ENCODE measurements at regions not wholly inside any gene's neighbourhood (a gene's known extent, or its start where the extent isn't known, plus 50 kb on each side); places are given as distances from the start of the nearest gene placed in this dataset.
A peak's percentile ranks its signal among the peaks of the same experiment; 100 is the strongest.

DNA sequence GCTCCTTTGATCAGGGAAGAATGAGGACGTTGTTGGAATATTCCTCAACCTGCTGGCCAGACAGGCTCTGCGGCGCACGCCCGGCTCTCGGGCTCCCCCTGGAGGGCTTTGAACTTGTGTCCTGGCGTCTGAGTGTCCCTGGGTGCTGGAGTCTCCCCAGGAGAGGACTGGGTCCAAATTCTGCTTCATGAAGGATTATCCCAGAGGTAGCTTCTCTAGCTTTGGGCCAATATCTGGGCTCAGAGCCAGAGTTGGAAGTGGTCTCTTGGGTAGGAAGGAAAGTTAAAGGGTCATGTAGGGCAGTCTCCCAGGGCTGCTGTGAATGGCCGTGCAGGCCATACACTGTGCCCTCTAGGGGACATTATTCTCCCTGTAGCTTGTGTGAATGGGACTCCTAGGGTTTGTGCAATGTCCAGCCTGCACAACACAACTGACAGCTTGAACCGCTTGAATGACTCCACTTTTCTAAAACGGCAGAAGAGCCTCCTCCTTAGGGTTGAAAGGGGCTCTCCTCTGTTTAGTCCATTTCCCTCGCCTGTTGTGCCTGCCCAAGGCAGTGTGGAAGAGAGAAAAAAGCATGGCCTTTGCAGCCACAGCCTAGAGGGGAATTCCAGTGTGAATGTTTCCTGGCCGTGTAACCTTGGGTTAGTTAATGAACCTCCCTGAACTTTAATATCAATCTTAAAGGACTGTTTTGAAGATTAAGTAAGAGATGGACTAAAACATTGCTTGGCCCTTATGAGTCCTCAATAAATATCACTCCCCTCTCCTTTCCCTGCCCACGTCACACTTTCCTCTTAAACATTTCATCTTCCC is 111.2 kb upstream of the THY1 start:
- intact Hi-C loops (cut with DNase I): no loop called here
- peak; percentile 84 to 88 for ATAC-seq

DNA sequence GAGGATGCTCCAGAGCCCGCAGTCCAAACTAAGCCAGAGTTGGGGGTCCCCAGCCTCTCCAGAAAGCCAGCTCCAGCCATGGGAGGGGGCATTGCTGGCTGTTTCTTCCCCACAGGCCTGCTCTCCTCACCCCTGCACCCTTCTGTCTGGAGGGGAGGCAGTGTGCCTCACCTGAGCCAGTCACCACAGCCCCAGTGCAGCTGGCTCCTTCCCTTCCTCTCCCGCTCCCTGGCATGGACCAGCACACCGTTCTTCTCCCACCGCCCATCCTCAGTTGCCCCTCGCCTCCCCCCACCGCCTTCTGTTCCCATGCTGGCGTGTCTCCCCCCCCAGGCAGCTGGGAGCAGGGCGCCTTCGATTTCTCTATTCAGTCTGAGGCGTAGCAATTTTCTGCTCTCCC is 110.5 kb upstream of the THY1 start:
- DNase-seq (no peak), ATAC-seq (no peak)
- no peaks in the 10 kb centered on the region for H3K27me3 ChIP-seq (ENCODE audit: low read depth)
- H3K36me3 ChIP-seq: no peaks in the 10 kb centered on the region
- H3K4me3 ChIP-seq: no peak overlapping the region
- H3K9me3 ChIP-seq: no peaks in the 10 kb centered on the region
- no peak overlapping the region for H3K27ac ChIP-seq
- TF ChIP-seq CTCF (IDR thresholded peaks at IDR 0.05): no peak
- intact Hi-C loops (cut with DNase I): no loop called here
- H3K4me1 ChIP-seq: peaks cover 4% of the 10 kb centered on the region

More for the DNA sequence above, 111.2 kb upstream of the THY1 start:
- H3K27me3 ChIP-seq (ENCODE audit: low read depth): no peaks in the 10 kb centered on the region
- no peak overlapping the region for H3K27ac ChIP-seq
- no peak overlapping the region for H3K4me3 ChIP-seq
- no peaks in the 10 kb centered on the region for H3K9me3 ChIP-seq
- peaks cover 4% of the 10 kb centered on the region for H3K4me1 ChIP-seq
- H3K36me3 ChIP-seq: no peaks in the 10 kb centered on the region
- peak; percentile 81 for TF ChIP-seq CTCF (IDR thresholded peaks at IDR 0.05)
- peak; percentile 82 for DNase-seq

GRCh38 chr11:119532551-119532950 is 109.6 kb upstream of the THY1 start:
- intact Hi-C loops (cut with DNase I): no loop called here
- no peak for DNase-seq

GRCh38 chr11:119531623-119532022 is 108.7 kb upstream of the THY1 start:
- intact Hi-C loops (cut with DNase I): no loop called here

More at GRCh38 chr11:119532551-119532950, 109.6 kb upstream of the THY1 start:
- Histone ChIP-seq H3K36me3 (no peaks in the 10 kb centered on the region), H3K27ac (no peak overlapping the region), H3K4me3 (no peak overlapping the region), H3K4me1 (peaks cover 4% of the 10 kb centered on the region), H3K27me3 (ENCODE audit: low read depth) (no peaks in the 10 kb centered on the region), H3K9me3 (no peaks in the 10 kb centered on the region)
- ATAC-seq: no peak
- TF ChIP-seq CTCF (IDR thresholded peaks at IDR 0.05): no peak

GRCh38 chr11:119531056-119531455 is 108.1 kb upstream of the THY1 start:
- H3K9me3 ChIP-seq: no peaks in the 10 kb centered on the region
- no peak overlapping the region for H3K27ac ChIP-seq
- intact Hi-C loops (cut with DNase I): no loop called here
- no peak overlapping the region for H3K4me3 ChIP-seq
- H3K36me3 ChIP-seq: no peaks in the 10 kb centered on the region
- TF ChIP-seq CTCF (IDR thresholded peaks at IDR 0.05): no peak
- H3K4me1 ChIP-seq: peaks cover 4% of the 10 kb centered on the region
- DNase-seq (no peak), ATAC-seq (no peak)
- H3K27me3 ChIP-seq (ENCODE audit: low read depth): no peaks in the 10 kb centered on the region

More at GRCh38 chr11:119531623-119532022, 108.7 kb upstream of the THY1 start:
- Histone ChIP-seq H3K27me3 (ENCODE audit: low read depth) (no peaks in the 10 kb centered on the region), H3K9me3 (no peaks in the 10 kb centered on the region), H3K27ac (no peak overlapping the region), H3K4me1 (peaks cover 4% of the 10 kb centered on the region), H3K36me3 (no peaks in the 10 kb centered on the region), H3K4me3 (no peak overlapping the region)
- no peak for ATAC-seq
- TF ChIP-seq CTCF (IDR thresholded peaks at IDR 0.05): no peak
- no peak for DNase-seq

Data from lower lobe of right lung (tissue), 2 donors.